Activated CD4-positive, alpha-beta T cell treated with anti-CD3 and anti-CD28 coated beads, Interleukin-2, amount 10 ng/mL, durations not matched to agents 24 days and 14 days (primary cell): ENCODE measurements at regions not wholly inside any gene's neighbourhood (a gene's known extent, or its start where the extent isn't known, plus 50 kb on each side); places are given as distances from the start of the nearest gene placed in this dataset.

Experiments used
- DNase-seq: peaks from one replicate; pipeline ENCODE4 v3.0.0; 2022
- H3K27ac Mint-ChIP-seq: one replicate; pipeline ENCODE4 v1.8.0; 2022; ENCODE audit warnings: mild to moderate bottlenecking, mixed read lengths
- H3K27me3 Mint-ChIP-seq: one replicate; pipeline ENCODE4 v1.8.0; 2022; ENCODE audit warnings: mixed read lengths
- H3K36me3 Mint-ChIP-seq: one replicate; pipeline ENCODE4 v1.8.0; 2022; ENCODE audit warnings: low read depth, mild to moderate bottlenecking, mixed read lengths
- H3K4me1 Mint-ChIP-seq: one replicate; pipeline ENCODE4 v1.8.0; 2021; ENCODE audit warnings: mixed read lengths
- H3K4me3 Mint-ChIP-seq: one replicate; pipeline ENCODE4 v1.8.0; 2022; ENCODE audit warnings: mild to moderate bottlenecking, moderate library complexity, mixed read lengths
- H3K9me3 Mint-ChIP-seq: one replicate; pipeline ENCODE4 v1.8.0; 2021; ENCODE audit warnings: mixed read lengths
- intact Hi-C: fragments of 100-400 bp; cut with micrococcal nuclease; formaldehyde crosslinking; loops from one replicate; pipeline ENCODE4 v1.15.1; 2023

- H3K9me3 Mint-ChIP-seq = no peaks in the 10 kb centered on the region
- H3K4me1 Mint-ChIP-seq = no peaks in the 10 kb centered on the region
- no peak overlapping the region for H3K4me3 Mint-ChIP-seq
- intact Hi-C loops = no loop called here
- H3K27me3 Mint-ChIP-seq = no peaks in the 10 kb centered on the region
- no peak overlapping the region for H3K27ac Mint-ChIP-seq
- no peak for DNase-seq
- no peaks in the 10 kb centered on the region for H3K36me3 Mint-ChIP-seq
These were observed 466.5 kb upstream of the SOX5 start for GRCh38 chr12:24415934-24416333.

- Mint-ChIP-seq H3K4me1 (no peaks in the 10 kb centered on the region), H3K27me3 (peaks cover 4% of the 10 kb centered on the region), H3K27ac (no peak overlapping the region), H3K4me3 (no peak overlapping the region), H3K36me3 (no peaks in the 10 kb centered on the region), H3K9me3 (no peaks in the 10 kb centered on the region)
- intact Hi-C loops = no loop called here
- no peak for DNase-seq
These were observed 465.0 kb upstream of the SOX5 start for GRCh38 chr12:24414480-24414879.

GRCh38 chr12:24411948-24412347 is 462.5 kb upstream of the SOX5 start:
- H3K27ac Mint-ChIP-seq = no peak overlapping the region
- no peaks in the 10 kb centered on the region for H3K36me3 Mint-ChIP-seq
- intact Hi-C loops = no loop called here

GRCh38 chr12:24409868-24410267 is 460.4 kb upstream of the SOX5 start:
- Mint-ChIP-seq H3K9me3 (no peaks in the 10 kb centered on the region), H3K36me3 (no peaks in the 10 kb centered on the region), H3K4me3 (no peak overlapping the region), H3K27me3 (peaks cover 4% of the 10 kb centered on the region), H3K4me1 (peaks cover 5% of the 10 kb centered on the region), H3K27ac (no peak overlapping the region)
- intact Hi-C loops = no loop called here
- DNase-seq = no peak

More at GRCh38 chr12:24411948-24412347, 462.5 kb upstream of the SOX5 start:
- Mint-ChIP-seq H3K27me3 (peaks cover 4% of the 10 kb centered on the region), H3K4me3 (no peak overlapping the region), H3K4me1 (peaks cover 5% of the 10 kb centered on the region), H3K9me3 (no peaks in the 10 kb centered on the region)
- no peak for DNase-seq

- intact Hi-C loops = no loop called here
- peaks cover 5% of the 10 kb centered on the region for H3K4me1 Mint-ChIP-seq
- H3K27me3 Mint-ChIP-seq = peaks cover 4% of the 10 kb centered on the region
- H3K4me3 Mint-ChIP-seq = no peak overlapping the region
- no peak overlapping the region for H3K27ac Mint-ChIP-seq
- no peak for DNase-seq
- no peaks in the 10 kb centered on the region for H3K36me3 Mint-ChIP-seq
- H3K9me3 Mint-ChIP-seq = no peaks in the 10 kb centered on the region
These were observed 458.8 kb upstream of the SOX5 start for GRCh38 chr12:24408305-24408704.

- H3K4me1 Mint-ChIP-seq = peaks cover 5% of the 10 kb centered on the region
- intact Hi-C loops = no loop called here
- H3K9me3 Mint-ChIP-seq = no peaks in the 10 kb centered on the region
- DNase-seq = no peak
- H3K27me3 Mint-ChIP-seq = peaks cover 4% of the 10 kb centered on the region
- no peak overlapping the region for H3K4me3 Mint-ChIP-seq
- H3K27ac Mint-ChIP-seq = no peak overlapping the region
- no peaks in the 10 kb centered on the region for H3K36me3 Mint-ChIP-seq
These were observed 458.4 kb upstream of the SOX5 start for GRCh38 chr12:24407884-24408283.

GRCh38 chr12:24404086-24404815 is 454.8 kb upstream of the SOX5 start:
- no peaks in the 10 kb centered on the region for H3K27me3 Mint-ChIP-seq
- intact Hi-C loops = no loop called here
- DNase-seq = no peak
- H3K9me3 Mint-ChIP-seq = no peaks in the 10 kb centered on the region
- H3K27ac Mint-ChIP-seq = no peak overlapping the region
- H3K36me3 Mint-ChIP-seq = no peaks in the 10 kb centered on the region
- H3K4me1 Mint-ChIP-seq = peaks cover 5% of the 10 kb centered on the region
- no peak overlapping the region for H3K4me3 Mint-ChIP-seq

GRCh38 chr12:24400533-24400932 is 451.1 kb upstream of the SOX5 start:
- Mint-ChIP-seq H3K4me3 (no peak overlapping the region), H3K9me3 (no peaks in the 10 kb centered on the region), H3K27me3 (no peaks in the 10 kb centered on the region), H3K27ac (no peak overlapping the region), H3K36me3 (no peaks in the 10 kb centered on the region), H3K4me1 (no peaks in the 10 kb centered on the region)
- intact Hi-C loops = no loop called here
- no peak for DNase-seq

GRCh38 chr12:24398605-24399004 is 449.1 kb upstream of the SOX5 start:
- no peaks in the 10 kb centered on the region for H3K36me3 Mint-ChIP-seq
- intact Hi-C loops = no loop called here
- no peak overlapping the region for H3K27ac Mint-ChIP-seq
- no peak for DNase-seq
- peaks cover 4% of the 10 kb centered on the region for H3K9me3 Mint-ChIP-seq
- H3K4me3 Mint-ChIP-seq = no peak overlapping the region
- no peaks in the 10 kb centered on the region for H3K27me3 Mint-ChIP-seq
- no peaks in the 10 kb centered on the region for H3K4me1 Mint-ChIP-seq

- Mint-ChIP-seq H3K27ac (no peak overlapping the region), H3K4me1 (no peaks in the 10 kb centered on the region), H3K27me3 (no peaks in the 10 kb centered on the region), H3K9me3 (peaks cover 9% of the 10 kb centered on the region), H3K36me3 (no peaks in the 10 kb centered on the region), H3K4me3 (no peak overlapping the region)
- no peak for DNase-seq
- intact Hi-C loops = no loop called here
These were observed 446.8 kb upstream of the SOX5 start for GRCh38 chr12:24396224-24396623.

- Mint-ChIP-seq H3K27me3 (no peaks in the 10 kb centered on the region), H3K4me1 (no peaks in the 10 kb centered on the region), H3K27ac (no peak overlapping the region), H3K9me3 (peaks cover 11% of the 10 kb centered on the region), H3K4me3 (no peak overlapping the region), H3K36me3 (no peaks in the 10 kb centered on the region)
- intact Hi-C loops = no loop called here
- DNase-seq = no peak
These were observed 444.8 kb upstream of the SOX5 start for GRCh38 chr12:24394246-24394645.

- intact Hi-C loops = no loop called here
- H3K27ac Mint-ChIP-seq = no peak overlapping the region
- H3K4me1 Mint-ChIP-seq = no peaks in the 10 kb centered on the region
- H3K36me3 Mint-ChIP-seq = no peaks in the 10 kb centered on the region
- DNase-seq = no peak
- H3K27me3 Mint-ChIP-seq = no peaks in the 10 kb centered on the region
- H3K4me3 Mint-ChIP-seq = no peak overlapping the region
- H3K9me3 Mint-ChIP-seq = peaks cover 11% of the 10 kb centered on the region
These were observed 443.6 kb upstream of the SOX5 start for GRCh38 chr12:24393071-24393470.

- H3K36me3 Mint-ChIP-seq = no peaks in the 10 kb centered on the region
- no peak for DNase-seq
- no peak overlapping the region for H3K27ac Mint-ChIP-seq
- H3K9me3 Mint-ChIP-seq = peaks cover 11% of the 10 kb centered on the region
- H3K4me1 Mint-ChIP-seq = no peaks in the 10 kb centered on the region
- no peaks in the 10 kb centered on the region for H3K27me3 Mint-ChIP-seq
- H3K4me3 Mint-ChIP-seq = no peak overlapping the region
- intact Hi-C loops = no loop called here
These were observed 439.9 kb upstream of the SOX5 start for GRCh38 chr12:24389394-24389793.

- H3K27me3 Mint-ChIP-seq = no peaks in the 10 kb centered on the region
- intact Hi-C loops = no loop called here
- DNase-seq = no peak
- H3K27ac Mint-ChIP-seq = no peak overlapping the region
- no peaks in the 10 kb centered on the region for H3K4me1 Mint-ChIP-seq
- no peaks in the 10 kb centered on the region for H3K36me3 Mint-ChIP-seq
- peaks cover 8% of the 10 kb centered on the region for H3K9me3 Mint-ChIP-seq
- no peak overlapping the region for H3K4me3 Mint-ChIP-seq
These were observed 437.9 kb upstream of the SOX5 start for GRCh38 chr12:24387381-24387780.

GRCh38 chr12:24386836-24387235 is 437.4 kb upstream of the SOX5 start:
- Mint-ChIP-seq H3K4me3 (no peak overlapping the region), H3K27me3 (no peaks in the 10 kb centered on the region)
- intact Hi-C loops = no loop called here

More at GRCh38 chr12:24386836-24387235, 437.4 kb upstream of the SOX5 start:
- H3K9me3 Mint-ChIP-seq = peaks cover 3% of the 10 kb centered on the region
- no peaks in the 10 kb centered on the region for H3K36me3 Mint-ChIP-seq
- no peak overlapping the region for H3K27ac Mint-ChIP-seq
- H3K4me1 Mint-ChIP-seq = no peaks in the 10 kb centered on the region
- DNase-seq = no peak
